GM12873 (cell line): ENCODE measurements at regions not wholly inside any gene's neighbourhood (a gene's known extent, or its start where the extent isn't known, plus 50 kb on each side); places are given as distances from the start of the nearest gene placed in this dataset.

ENCODE experiments used
- CTCF ChIP-seq: IDR thresholded peaks from 2 replicates; pipeline ENCODE4 v1.5.1; 2012; ENCODE audit warnings: low read depth, mild to moderate bottlenecking, moderate library complexity, low read length, control low read depth; ENCODE audit not compliant: insufficient read depth; ENCODE audit errors: missing control alignments

DNA sequence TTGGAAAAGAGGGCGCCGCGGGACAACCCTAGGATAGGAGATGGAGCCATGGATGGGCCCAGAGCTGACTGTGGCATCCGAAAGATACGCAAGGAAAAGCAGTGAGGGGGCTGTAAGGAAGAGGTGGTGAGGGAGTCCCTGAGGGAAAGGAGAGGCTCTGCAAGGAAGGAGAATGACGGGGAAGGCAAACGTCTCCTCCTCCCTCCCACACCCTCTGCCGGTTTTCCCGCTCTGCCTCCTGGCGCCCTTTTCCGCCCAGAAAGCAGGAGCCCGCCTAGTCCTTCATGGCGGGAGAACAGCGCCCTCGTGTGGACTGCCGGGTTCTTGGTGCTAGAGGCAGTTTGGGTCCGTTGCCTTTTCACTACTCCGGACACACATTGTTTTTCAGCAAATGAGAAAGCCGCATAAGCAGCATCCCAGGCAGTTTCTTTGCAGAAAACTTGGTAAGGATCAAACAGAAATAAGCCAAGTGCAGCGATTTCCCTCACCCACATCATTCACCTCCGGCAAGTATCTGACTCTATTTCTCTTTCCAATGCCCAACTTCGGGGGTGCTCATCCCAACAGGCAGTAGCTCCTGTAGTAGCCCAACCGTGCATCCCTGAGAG is 200.4 kb downstream of the INO80D start:
- peak; percentile 91 for TF ChIP-seq CTCF

- TF ChIP-seq CTCF = no peak
Observed at GRCh38 chr2:205883965-205884364, 201.7 kb downstream of the NRP2 start.

DNA sequence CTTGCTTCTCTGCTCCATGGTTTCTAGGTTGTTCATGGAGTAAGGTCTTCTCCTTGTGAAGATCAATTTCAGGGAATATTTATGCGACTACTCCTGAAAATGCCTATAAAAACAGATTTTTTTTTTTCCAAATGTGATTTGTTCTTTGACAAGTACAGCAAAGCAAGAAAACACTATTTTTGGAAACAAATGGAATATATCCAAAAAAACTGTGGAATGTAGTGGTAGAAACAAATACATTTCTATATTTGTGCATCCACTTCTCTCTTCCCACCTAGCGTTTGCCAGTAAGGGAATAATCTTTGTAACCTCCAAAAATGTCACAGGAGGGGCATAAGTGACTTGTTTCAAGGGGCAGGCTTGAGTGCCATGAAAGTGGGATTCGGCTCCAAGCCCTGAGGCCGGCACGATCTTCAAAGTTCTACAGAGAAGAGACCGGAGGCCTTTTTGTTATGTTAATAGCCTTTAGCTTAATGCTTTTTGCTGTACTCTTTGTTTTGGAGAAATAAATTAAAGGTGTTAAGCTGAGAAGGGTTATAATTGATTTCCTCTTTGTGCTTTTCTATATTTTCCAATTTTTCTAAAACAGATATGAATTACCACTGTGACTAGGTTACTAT is 200.6 kb downstream of the NRP2 start:
- TF ChIP-seq CTCF = no peak

GRCh38 chr2:205880048-205880447 is 197.7 kb downstream of the NRP2 start:
- no peak for TF ChIP-seq CTCF

DNA sequence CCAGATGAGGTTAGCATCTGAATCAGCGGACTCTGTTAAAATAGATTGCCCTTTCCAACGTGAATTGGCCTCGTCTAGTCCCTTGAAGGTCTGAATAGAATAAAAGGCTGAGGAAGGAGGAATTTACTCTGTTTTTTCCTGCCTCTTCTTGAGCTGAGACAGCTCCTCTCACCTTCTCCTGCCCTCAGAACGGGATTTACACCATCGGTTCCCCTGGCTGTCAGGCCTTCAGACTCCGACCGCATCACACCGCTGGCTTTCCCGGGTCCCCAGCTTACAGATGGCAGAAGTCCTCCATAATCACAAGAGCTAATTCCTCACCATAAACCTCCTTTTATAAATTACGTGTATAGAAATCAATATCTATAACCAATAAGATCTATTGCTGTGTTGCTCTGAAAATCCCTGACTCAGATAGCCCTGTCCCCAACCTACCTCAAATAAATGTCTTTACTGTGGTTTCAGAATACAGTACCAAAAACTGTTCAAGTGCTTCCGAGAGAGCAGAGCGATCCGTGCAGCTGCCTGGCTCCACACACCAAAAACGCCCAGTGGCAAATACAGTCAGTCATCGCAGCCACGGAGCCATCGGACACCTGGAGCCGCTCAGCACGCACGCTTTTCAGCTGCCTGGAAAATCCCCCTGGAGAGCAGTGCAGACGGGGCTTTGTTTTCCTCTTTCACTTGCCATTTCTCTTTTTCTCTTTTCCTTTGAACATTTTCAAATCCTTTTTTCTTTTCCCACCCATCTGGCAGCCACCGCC is 196.9 kb downstream of the NRP2 start:
- TF ChIP-seq CTCF = no peak

DNA sequence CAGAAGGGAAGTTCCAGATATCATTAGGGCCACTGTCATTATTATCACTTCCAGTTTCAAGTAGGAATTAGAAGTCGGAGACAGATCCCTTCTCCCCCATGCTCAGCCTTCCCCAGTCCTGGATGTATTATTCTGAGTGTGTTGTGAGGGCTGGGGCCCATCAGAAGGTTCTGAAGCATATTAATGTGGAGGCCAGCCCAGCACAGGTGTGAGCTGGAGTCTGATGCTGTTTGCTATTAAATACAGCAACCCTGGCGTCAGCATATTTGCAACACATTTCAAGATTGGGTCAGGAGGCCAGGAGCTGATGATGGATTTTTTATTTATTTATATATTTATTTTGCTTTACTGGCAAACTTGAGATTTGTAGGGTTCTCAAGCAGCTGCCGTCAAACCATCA is 195.2 kb downstream of the NRP2 start:
- TF ChIP-seq CTCF = no peak

- TF ChIP-seq CTCF = no peak
Observed at GRCh38 chr2:205876127-205876526, 193.8 kb downstream of the NRP2 start.
